Parathyroid adenoma (tissue), 2 donors: ENCODE measurements at regions not wholly inside any gene's neighbourhood (a gene's known extent, or its start where the extent isn't known, plus 50 kb on each side); places are given as distances from the start of the nearest gene placed in this dataset.

ENCODE experiments used
- H2AFZ ChIP-seq: fragments of 300-600 bp; sonication (generic); one replicate; pipeline ENCODE4 v1.7.0; 2017; ENCODE audit warnings: antibody characterized with exemption, mild to moderate bottlenecking
- H3K27ac ChIP-seq: fragments of 300-600 bp; sonication (generic); one replicate; pipeline ENCODE4 v1.7.0; 2017
- H3K27me3 ChIP-seq: fragments of 300-600 bp; sonication (generic); one replicate; pipeline ENCODE4 v1.7.0; 2017; ENCODE audit warnings: low read length; ENCODE audit not compliant: control insufficient read depth, insufficient read depth
- H3K36me3 ChIP-seq: fragments of 300-600 bp; sonication (generic); one replicate; pipeline ENCODE4 v1.7.0; 2017; ENCODE audit warnings: low read length; ENCODE audit not compliant: control insufficient read depth, insufficient read depth
- H3K4me1 ChIP-seq: fragments of 300-600 bp; sonication (generic); one replicate; pipeline ENCODE4 v1.7.0; 2017; ENCODE audit warnings: control low read depth
- H3K4me2 ChIP-seq: fragments of 300-600 bp; sonication (generic); one replicate; pipeline ENCODE4 v1.7.0; 2017; ENCODE audit warnings: low read length
- H3K4me3 ChIP-seq: fragments of 300-600 bp; sonication (generic); one replicate; pipeline ENCODE4 v1.7.0; 2017; ENCODE audit warnings: low read depth, low read length
- H3K79me2 ChIP-seq: fragments of 300-600 bp; sonication (generic); one replicate; pipeline ENCODE4 v1.7.0; 2017; ENCODE audit warnings: control low read depth
- H3K9ac ChIP-seq: fragments of 300-600 bp; sonication (generic); one replicate; pipeline ENCODE4 v1.7.0; 2017; ENCODE audit warnings: mild to moderate bottlenecking
- H3K9me3 ChIP-seq: fragments of 300-600 bp; sonication (generic); one replicate; pipeline ENCODE4 v1.7.0; 2017; ENCODE audit warnings: low read length; ENCODE audit not compliant: control insufficient read depth
- TF ChIP-seq, protein P1 (sequence below): fragments of 300-600 bp; sonication (generic); IDR thresholded peaks from one replicate; pipeline ENCODE4 v1.7.0; 2017; ENCODE audit warnings: antibody characterized with exemption, mild to moderate bottlenecking
- donor health status: primary hyperparathyroidism.

DNA sequence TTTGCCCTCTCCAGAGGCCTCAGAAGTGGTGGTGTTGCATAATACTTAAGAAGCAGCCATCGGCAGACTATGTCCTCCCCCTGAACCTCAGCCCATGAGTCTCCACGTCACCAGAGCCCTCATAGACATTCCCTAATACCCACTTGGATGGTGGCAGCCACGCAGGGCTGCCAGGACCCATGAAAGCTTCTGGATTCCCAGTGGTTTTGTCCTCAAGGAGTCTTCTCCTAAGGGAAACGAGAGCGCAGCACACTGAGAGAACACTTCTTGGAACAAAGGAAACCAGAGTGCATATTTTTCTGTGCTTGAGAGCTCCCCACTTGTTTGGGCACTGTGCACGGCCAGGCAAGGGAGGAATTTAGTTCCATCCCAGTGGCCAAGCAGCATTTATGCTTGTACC, 204.1 kb upstream of the DMD start:
- no peak overlapping the region for H3K4me3 ChIP-seq
- TF ChIP-seq, protein P1, sequence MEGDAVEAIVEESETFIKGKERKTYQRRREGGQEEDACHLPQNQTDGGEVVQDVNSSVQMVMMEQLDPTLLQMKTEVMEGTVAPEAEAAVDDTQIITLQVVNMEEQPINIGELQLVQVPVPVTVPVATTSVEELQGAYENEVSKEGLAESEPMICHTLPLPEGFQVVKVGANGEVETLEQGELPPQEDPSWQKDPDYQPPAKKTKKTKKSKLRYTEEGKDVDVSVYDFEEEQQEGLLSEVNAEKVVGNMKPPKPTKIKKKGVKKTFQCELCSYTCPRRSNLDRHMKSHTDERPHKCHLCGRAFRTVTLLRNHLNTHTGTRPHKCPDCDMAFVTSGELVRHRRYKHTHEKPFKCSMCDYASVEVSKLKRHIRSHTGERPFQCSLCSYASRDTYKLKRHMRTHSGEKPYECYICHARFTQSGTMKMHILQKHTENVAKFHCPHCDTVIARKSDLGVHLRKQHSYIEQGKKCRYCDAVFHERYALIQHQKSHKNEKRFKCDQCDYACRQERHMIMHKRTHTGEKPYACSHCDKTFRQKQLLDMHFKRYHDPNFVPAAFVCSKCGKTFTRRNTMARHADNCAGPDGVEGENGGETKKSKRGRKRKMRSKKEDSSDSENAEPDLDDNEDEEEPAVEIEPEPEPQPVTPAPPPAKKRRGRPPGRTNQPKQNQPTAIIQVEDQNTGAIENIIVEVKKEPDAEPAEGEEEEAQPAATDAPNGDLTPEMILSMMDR, result no peak
- no peaks in the 10 kb centered on the region for H3K9me3 ChIP-seq
- H3K36me3 ChIP-seq, result no peaks in the 10 kb centered on the region
- no peaks in the 10 kb centered on the region for H3K4me1 ChIP-seq
- H3K27me3 ChIP-seq, result no peaks in the 10 kb centered on the region
- no peak overlapping the region for H3K4me2 ChIP-seq
- no peaks in the 10 kb centered on the region for H3K79me2 ChIP-seq
- H2AFZ ChIP-seq, result no peak overlapping the region
- no peak overlapping the region for H3K27ac ChIP-seq
- no peak overlapping the region for H3K9ac ChIP-seq

DNA sequence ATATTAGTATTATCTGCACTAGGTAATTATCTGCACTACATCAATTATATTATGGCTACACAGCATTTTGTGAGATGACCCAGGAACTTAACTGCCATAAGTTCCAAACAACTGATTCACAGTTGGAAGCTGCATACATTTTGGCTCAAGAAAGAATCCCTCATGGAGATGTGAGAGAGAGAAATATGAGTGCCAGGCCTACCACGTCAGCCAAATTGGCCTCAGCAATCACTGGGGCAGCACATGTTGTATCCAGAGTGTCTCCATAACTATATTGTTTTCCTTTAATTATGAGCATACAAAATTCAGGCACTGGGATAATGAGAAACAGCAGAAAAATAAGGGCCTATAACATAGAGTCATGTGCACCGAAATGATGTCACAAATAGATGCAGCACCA, 174.2 kb upstream of the DMD start:
- Histone ChIP-seq H2AFZ (no peak overlapping the region), H3K9me3 (no peaks in the 10 kb centered on the region), H3K27me3 (no peaks in the 10 kb centered on the region), H3K4me3 (no peak overlapping the region), H3K27ac (no peak overlapping the region), H3K9ac (no peak overlapping the region), H3K79me2 (no peaks in the 10 kb centered on the region), H3K4me2 (no peak overlapping the region), H3K4me1 (no peaks in the 10 kb centered on the region), H3K36me3 (no peaks in the 10 kb centered on the region)
- TF ChIP-seq, protein P1, result no peak

DNA sequence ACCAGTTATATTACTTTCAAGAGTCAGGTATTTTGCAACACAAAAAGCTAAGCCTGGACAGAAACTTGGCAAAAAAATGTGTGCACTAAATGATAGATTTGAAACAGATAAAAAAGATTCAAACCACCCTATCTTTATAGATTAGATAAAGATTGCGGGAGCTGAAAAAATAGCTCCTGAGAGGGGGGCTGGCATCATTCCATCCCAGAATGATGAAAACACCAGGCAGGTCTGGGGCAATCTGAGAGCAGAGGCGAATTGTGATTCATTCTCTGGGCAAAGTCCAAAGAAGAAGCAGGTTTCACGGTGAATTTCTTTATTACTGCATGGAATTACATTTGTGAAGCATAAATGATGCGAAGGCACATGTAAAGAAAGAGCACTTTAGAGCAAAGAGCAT, 168.5 kb upstream of the DMD start:
- no peak overlapping the region for H2AFZ ChIP-seq
- H3K4me3 ChIP-seq, result no peak overlapping the region
- H3K27me3 ChIP-seq, result no peaks in the 10 kb centered on the region
- no peak overlapping the region for H3K4me2 ChIP-seq
- no peak overlapping the region for H3K9ac ChIP-seq
- H3K4me1 ChIP-seq, result no peaks in the 10 kb centered on the region
- H3K36me3 ChIP-seq, result no peaks in the 10 kb centered on the region
- H3K9me3 ChIP-seq, result no peaks in the 10 kb centered on the region
- TF ChIP-seq, protein P1, result no peak
- no peak overlapping the region for H3K27ac ChIP-seq
- no peaks in the 10 kb centered on the region for H3K79me2 ChIP-seq

DNA sequence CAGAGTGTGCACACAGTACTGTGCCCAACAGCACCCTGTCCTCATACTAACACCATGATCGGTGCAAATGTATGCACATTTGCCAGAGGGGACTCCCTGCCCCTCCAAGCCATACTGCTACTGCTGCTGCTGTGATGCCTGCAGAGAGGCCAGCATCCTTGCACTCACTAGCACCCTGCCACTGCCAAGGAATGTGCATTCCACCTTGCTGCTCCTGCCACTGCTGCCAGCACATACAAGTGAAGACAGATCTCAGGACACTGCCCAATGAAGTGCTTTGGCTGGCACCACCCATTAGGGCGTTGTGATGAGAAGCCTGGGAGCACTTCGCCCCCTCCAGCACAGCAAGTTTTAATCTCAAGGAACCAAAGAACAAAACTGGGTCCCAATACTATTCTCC, 146.3 kb upstream of the DMD start:
- Histone ChIP-seq H3K9ac (no peak overlapping the region), H2AFZ (no peak overlapping the region), H3K36me3 (no peaks in the 10 kb centered on the region), H3K4me2 (no peak overlapping the region), H3K9me3 (no peaks in the 10 kb centered on the region), H3K4me1 (no peaks in the 10 kb centered on the region), H3K27ac (no peak overlapping the region), H3K27me3 (no peaks in the 10 kb centered on the region), H3K79me2 (no peaks in the 10 kb centered on the region), H3K4me3 (no peak overlapping the region)
- TF ChIP-seq, protein P1, result no peak

DNA sequence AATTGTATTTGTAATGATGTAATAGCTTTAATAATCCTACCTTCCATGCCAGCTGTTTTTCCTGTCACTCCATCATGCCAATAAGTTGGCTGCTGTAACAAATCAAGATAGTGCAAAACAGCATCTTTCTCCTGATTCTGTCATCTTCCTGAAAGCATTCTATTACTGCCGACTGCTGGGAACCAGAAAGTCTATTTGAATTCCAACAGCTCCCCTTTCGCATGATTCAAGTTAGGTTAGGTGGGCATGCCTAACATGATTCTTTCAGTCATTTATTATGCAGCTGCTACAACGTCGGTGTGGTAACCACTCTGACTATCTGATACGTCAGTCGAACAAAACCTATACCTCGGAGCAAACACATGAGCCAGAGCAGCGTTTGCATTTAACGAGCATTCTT, 127.9 kb upstream of the DMD start:
- TF ChIP-seq, protein P1, result no peak
- H3K9ac ChIP-seq, result no peak overlapping the region
- H3K27ac ChIP-seq, result no peak overlapping the region
- no peaks in the 10 kb centered on the region for H3K27me3 ChIP-seq
- no peaks in the 10 kb centered on the region for H3K36me3 ChIP-seq
- H3K4me3 ChIP-seq, result no peak overlapping the region
- no peak overlapping the region for H3K4me2 ChIP-seq
- no peaks in the 10 kb centered on the region for H3K79me2 ChIP-seq
- H3K4me1 ChIP-seq, result no peaks in the 10 kb centered on the region
- no peak overlapping the region for H2AFZ ChIP-seq
- H3K9me3 ChIP-seq, result no peaks in the 10 kb centered on the region
